ENCODE measurements at regions not wholly inside any gene's neighbourhood (a gene's known extent, or its start where the extent isn't known, plus 50 kb on each side); places are given as distances from the start of the nearest gene placed in this dataset.
"Not testable (repeated sequence)": the region's sequence is repeated elsewhere in the genome, so short reads cannot be mapped to it uniquely, and the experiment has no call there.

GRCh38 chr21:14058566-14058965 is 152.2 kb downstream of the LIPI start:
- Histone ChIP-seq H3K4me3 (replicated peaks in 1 of 3; ENCODE audit: insufficient read depth in 1 of 3, low read depth in 1 of 3, low read length in 3 of 3) (no peak overlapping the region), H4K20me1 (replicated peaks; ENCODE audit: control insufficient read depth, extremely low read depth, insufficient read depth, low read length) (no peaks in the 10 kb centered on the region), H3K79me2 (ENCODE audit: control insufficient read depth, insufficient read depth, low read length) (no peaks in the 10 kb centered on the region), H3K9me3 (replicated peaks; ENCODE audit: control insufficient read depth, insufficient read depth, low read length) (peaks cover 9% of the 10 kb centered on the region), H3K27ac (ENCODE audit: insufficient read depth, low read depth, low read length) (no peak overlapping the region), H2AFZ (ENCODE audit: low read depth, low read length) (no peak overlapping the region), H3K4me1 (ENCODE audit: control insufficient read depth, extremely low read depth, insufficient read depth, low read length) (no peaks in the 10 kb centered on the region), H3K9ac (replicated peaks; ENCODE audit: extremely low read depth, insufficient read depth, low read length) (no peak overlapping the region), H3K9me1 (replicated peaks; ENCODE audit: control insufficient read depth, extremely low read depth, insufficient read depth, low read length) (no peaks in the 10 kb centered on the region), H3K4me2 (ENCODE audit: insufficient read depth, low read length) (no peak overlapping the region), H3K36me3 (ENCODE audit: control insufficient read depth in 2 of 2, extremely low read depth in 1 of 2, insufficient read depth in 2 of 2, low read length in 2 of 2) (no peaks in the 10 kb centered on the region), H3K27me3 (ENCODE audit: control insufficient read depth in 2 of 2, insufficient read depth in 2 of 2, low read length in 2 of 2) (no peaks in the 10 kb centered on the region)
- intact Hi-C loops (cut with micrococcal nuclease) = no loop called here
- ChIA-PET CTCF (no interaction called here), POLR2A (no interaction called here)
- DNase-seq (ENCODE audit: low read depth, low spot score) = no peak
- TF ChIP-seq JUN (IDR thresholded peaks at IDR 0.05; ENCODE audit: borderline replicate concordance, insufficient read depth, insufficient read length, low read depth) (no peak), MAX (IDR thresholded peaks at IDR 0.05; ENCODE audit: insufficient read depth, insufficient read length) (no peak)
- dilution Hi-C loops (cut with MboI; ENCODE audit: extremely low pct_ligation_motif_present, low sequenced_read_pairs) = no loop called here
- FAIRE-seq = no peak
- no TSS peak for BruUV-seq (replicated peaks)

GRCh38 chr21:14057841-14058481 is 152.8 kb downstream of the LIPI start:
- H3K36me3 ChIP-seq (ENCODE audit: control insufficient read depth in 2 of 2, extremely low read depth in 1 of 2, insufficient read depth in 2 of 2, low read length in 2 of 2); H3K9me1 ChIP-seq (replicated peaks; ENCODE audit: control insufficient read depth, extremely low read depth, insufficient read depth, low read length); H3K4me3 ChIP-seq (replicated peaks in 1 of 3; ENCODE audit: insufficient read depth in 1 of 3, low read depth in 1 of 3, low read length in 3 of 3); FAIRE-seq; CTCF ChIA-PET; DNase-seq (ENCODE audit: low read depth, low spot score); intact Hi-C loops (cut with micrococcal nuclease); H3K9ac ChIP-seq (replicated peaks; ENCODE audit: extremely low read depth, insufficient read depth, low read length); H3K27me3 ChIP-seq (ENCODE audit: control insufficient read depth in 2 of 2, insufficient read depth in 2 of 2, low read length in 2 of 2); H3K9me3 ChIP-seq (replicated peaks; ENCODE audit: control insufficient read depth, insufficient read depth, low read length); BruUV-seq (replicated peaks); H2AFZ ChIP-seq (ENCODE audit: low read depth, low read length); POLR2A ChIA-PET; H4K20me1 ChIP-seq (replicated peaks; ENCODE audit: control insufficient read depth, extremely low read depth, insufficient read depth, low read length); H3K4me2 ChIP-seq (ENCODE audit: insufficient read depth, low read length); H3K4me1 ChIP-seq (ENCODE audit: control insufficient read depth, extremely low read depth, insufficient read depth, low read length); H3K27ac ChIP-seq (ENCODE audit: insufficient read depth, low read depth, low read length); H3K79me2 ChIP-seq (ENCODE audit: control insufficient read depth, insufficient read depth, low read length); dilution Hi-C loops (cut with MboI; ENCODE audit: extremely low pct_ligation_motif_present, low sequenced_read_pairs): not testable (repeated sequence)

All from endothelial cell of umbilical vein (primary cell).